ENCODE measurements at regions not wholly inside any gene's neighbourhood (a gene's known extent, or its start where the extent isn't known, plus 50 kb on each side); places are given as distances from the start of the nearest gene placed in this dataset.

DNA sequence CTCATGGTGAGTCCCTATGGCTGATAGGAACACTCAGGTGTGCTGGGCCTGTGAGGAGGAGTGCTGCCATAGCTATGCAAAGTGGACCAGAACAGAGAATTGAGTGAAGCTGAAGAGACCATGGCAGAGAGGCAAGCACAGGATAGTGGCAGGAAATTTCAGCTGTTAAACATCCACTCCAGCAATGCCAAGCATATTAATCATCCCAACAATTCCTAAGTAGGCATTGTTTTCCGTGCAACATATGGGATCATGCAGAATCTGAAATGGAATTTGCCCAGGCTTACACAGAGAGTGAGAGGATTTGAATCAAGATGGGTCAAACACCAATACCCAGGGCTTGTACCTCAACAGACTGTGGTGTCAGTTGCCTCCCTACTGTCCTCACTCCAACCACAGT, 582.6 kb upstream of the UBE2E2 start:
- Histone ChIP-seq H3K9ac (ENCODE audit: insufficient read depth, low read depth, low read length) (no peak overlapping the region), H3K27me3 (ENCODE audit: control insufficient read depth in 1 of 2, insufficient read depth in 2 of 2, low read length in 2 of 2) (no peaks in the 10 kb centered on the region), H3K27ac (ENCODE audit: extremely low read length, insufficient read depth, low read length) (no peak overlapping the region), H3K4me3 (replicated peaks in 1 of 3; ENCODE audit: insufficient read depth in 1 of 3, low read depth in 2 of 3, low read length in 3 of 3) (no peak overlapping the region), H3K36me3 (replicated peaks in 1 of 2; ENCODE audit: control insufficient read depth in 1 of 2, insufficient read depth in 2 of 2, low read length in 2 of 2) (no peaks in the 10 kb centered on the region), H3K79me2 (ENCODE audit: insufficient read depth, low read length) (no peaks in the 10 kb centered on the region), H2AFZ (ENCODE audit: low read length) (no peak overlapping the region), H3K9me3 (ENCODE audit: low read length) (peaks cover 2% of the 10 kb centered on the region; the same call in 1 of the 2 replicates), H4K20me1 (ENCODE audit: insufficient read depth, low read length) (no peaks in the 10 kb centered on the region), H3K4me1 (ENCODE audit: insufficient read depth, low read length) (no peaks in the 10 kb centered on the region), H3K4me2 (ENCODE audit: low read depth, low read length) (no peak overlapping the region)
- WGBS (ENCODE audit: low lambda C conversion rate), result 25% methylated on average over 1 of the region's 1 CpG
- DNase-seq (ENCODE audit: low spot score) (no peak), FAIRE-seq (no peak), ATAC-seq (no peak)
- TF ChIP-seq ZNF761 (CRISPR knock-in tag; conservative IDR thresholded peaks at IDR 0.05) (no peak), KMT2B (CRISPR knock-in tag; IDR thresholded peaks at IDR 0.05) (no peak)
- TF ChIP-seq, protein P1, sequence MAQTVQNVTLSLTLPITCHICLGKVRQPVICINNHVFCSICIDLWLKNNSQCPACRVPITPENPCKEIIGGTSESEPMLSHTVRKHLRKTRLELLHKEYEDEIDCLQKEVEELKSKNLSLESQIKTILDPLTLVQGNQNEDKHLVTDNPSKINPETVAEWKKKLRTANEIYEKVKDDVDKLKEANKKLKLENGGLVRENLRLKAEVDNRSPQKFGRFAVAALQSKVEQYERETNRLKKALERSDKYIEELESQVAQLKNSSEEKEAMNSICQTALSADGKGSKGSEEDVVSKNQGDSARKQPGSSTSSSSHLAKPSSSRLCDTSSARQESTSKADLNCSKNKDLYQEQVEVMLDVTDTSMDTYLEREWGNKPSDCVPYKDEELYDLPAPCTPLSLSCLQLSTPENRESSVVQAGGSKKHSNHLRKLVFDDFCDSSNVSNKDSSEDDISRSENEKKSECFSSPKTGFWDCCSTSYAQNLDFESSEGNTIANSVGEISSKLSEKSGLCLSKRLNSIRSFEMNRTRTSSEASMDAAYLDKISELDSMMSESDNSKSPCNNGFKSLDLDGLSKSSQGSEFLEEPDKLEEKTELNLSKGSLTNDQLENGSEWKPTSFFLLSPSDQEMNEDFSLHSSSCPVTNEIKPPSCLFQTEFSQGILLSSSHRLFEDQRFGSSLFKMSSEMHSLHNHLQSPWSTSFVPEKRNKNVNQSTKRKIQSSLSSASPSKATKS (CRISPR knock-in tag; IDR thresholded peaks at IDR 0.05), result no peak
- TF ChIP-seq, protein P2, sequence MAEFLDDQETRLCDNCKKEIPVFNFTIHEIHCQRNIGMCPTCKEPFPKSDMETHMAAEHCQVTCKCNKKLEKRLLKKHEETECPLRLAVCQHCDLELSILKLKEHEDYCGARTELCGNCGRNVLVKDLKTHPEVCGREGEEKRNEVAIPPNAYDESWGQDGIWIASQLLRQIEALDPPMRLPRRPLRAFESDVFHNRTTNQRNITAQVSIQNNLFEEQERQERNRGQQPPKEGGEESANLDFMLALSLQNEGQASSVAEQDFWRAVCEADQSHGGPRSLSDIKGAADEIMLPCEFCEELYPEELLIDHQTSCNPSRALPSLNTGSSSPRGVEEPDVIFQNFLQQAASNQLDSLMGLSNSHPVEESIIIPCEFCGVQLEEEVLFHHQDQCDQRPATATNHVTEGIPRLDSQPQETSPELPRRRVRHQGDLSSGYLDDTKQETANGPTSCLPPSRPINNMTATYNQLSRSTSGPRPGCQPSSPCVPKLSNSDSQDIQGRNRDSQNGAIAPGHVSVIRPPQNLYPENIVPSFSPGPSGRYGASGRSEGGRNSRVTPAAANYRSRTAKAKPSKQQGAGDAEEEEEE (CRISPR knock-in tag; IDR thresholded peaks at IDR 0.05; ENCODE audit: borderline replicate concordance), result no peak
- POLR2A ChIA-PET, result no interaction called here
- CTCF ChIA-PET (ENCODE audit: low intra/inter-chr PET ratio, low total read pairs), result no interaction called here
- in situ Hi-C loops (cut with HindIII; ENCODE audit: extremely low pct_ligation_motif_present, low pct_unique_long_range_greater_than_20kb) (no loop called here), intact Hi-C loops (cut with micrococcal nuclease; ENCODE audit: unreplicated experiment) (no loop called here)
- BruUV-seq (replicated peaks), result no TSS peak

Measured in HepG2 (cell line).